Activated naive CD8-positive, alpha-beta T cell treated with anti-CD3 and anti-CD28 coated beads, Interleukin-2, amount 10 ng/mL, durations not matched to agents 7 days and 5 days (primary cell): ENCODE measurements at regions not wholly inside any gene's neighbourhood (a gene's known extent, or its start where the extent isn't known, plus 50 kb on each side); places are given as distances from the start of the nearest gene placed in this dataset.

Experiments used
- ATAC-seq: fragments of 150-1000 bp; cut with Tn5 transposase; one replicate; pipeline ENCODE4 v1.10.0; 2021; ENCODE audit warnings: low read depth, moderate library complexity
- POLR2A ChIA-PET: fragments of 350-600 bp; sonication (Branson Sonifier 250); formaldehyde crosslinking; loops from one replicate; lab custom pipeline; 2021; ENCODE audit warnings: antibody characterized with exemption; lab: Charles Lee
- DNase-seq: peaks from one replicate; pipeline ENCODE4 v3.0.0; 2021
- H3K27ac Mint-ChIP-seq: one replicate; pipeline ENCODE4 v1.8.0; 2022; ENCODE audit warnings: mild to moderate bottlenecking, mixed read lengths
- H3K27me3 Mint-ChIP-seq: one replicate; pipeline ENCODE4 v1.8.0; 2022; ENCODE audit warnings: mild to moderate bottlenecking, moderate library complexity, mixed read lengths
- H3K36me3 Mint-ChIP-seq: one replicate; pipeline ENCODE4 v1.8.0; 2021; ENCODE audit warnings: mild to moderate bottlenecking, mixed read lengths
- H3K4me1 Mint-ChIP-seq: one replicate; pipeline ENCODE4 v1.8.0; 2021; ENCODE audit warnings: mixed read lengths
- H3K4me3 Mint-ChIP-seq: one replicate; pipeline ENCODE4 v1.8.0; 2022; ENCODE audit warnings: mild to moderate bottlenecking, moderate library complexity, mixed read lengths
- H3K9me3 Mint-ChIP-seq: one replicate; pipeline ENCODE4 v1.8.0; 2021; ENCODE audit warnings: mixed read lengths

GRCh38 chr11:112593440-112593839, 332.8 kb upstream of the PLET1 start:
- peaks cover 14% of the 10 kb centered on the region for H3K27me3 Mint-ChIP-seq
- H3K4me3 Mint-ChIP-seq: no peak overlapping the region
- H3K27ac Mint-ChIP-seq: no peak overlapping the region
- no peak for DNase-seq
- H3K36me3 Mint-ChIP-seq: no peaks in the 10 kb centered on the region
- POLR2A ChIA-PET: no interaction called here
- H3K9me3 Mint-ChIP-seq: no peaks in the 10 kb centered on the region
- peaks cover 4% of the 10 kb centered on the region for H3K4me1 Mint-ChIP-seq
- ATAC-seq: no peak

- ATAC-seq (no peak), DNase-seq (no peak)
- Mint-ChIP-seq H3K27ac (no peak overlapping the region), H3K9me3 (no peaks in the 10 kb centered on the region), H3K36me3 (no peaks in the 10 kb centered on the region), H3K4me3 (no peak overlapping the region), H3K27me3 (peaks cover 21% of the 10 kb centered on the region), H3K4me1 (peaks cover 4% of the 10 kb centered on the region)
- POLR2A ChIA-PET: no interaction called here
Measured at GRCh38 chr11:112596324-112596723, 335.7 kb upstream of the PLET1 start.

GRCh38 chr11:112597286-112597790, 336.7 kb upstream of the PLET1 start:
- H3K9me3 Mint-ChIP-seq: no peaks in the 10 kb centered on the region
- H3K27ac Mint-ChIP-seq: no peak overlapping the region
- ATAC-seq: no peak
- no peak for DNase-seq
- peaks cover 29% of the 10 kb centered on the region for H3K27me3 Mint-ChIP-seq
- H3K4me1 Mint-ChIP-seq: peaks cover 4% of the 10 kb centered on the region
- H3K36me3 Mint-ChIP-seq: no peaks in the 10 kb centered on the region
- H3K4me3 Mint-ChIP-seq: no peak overlapping the region
- POLR2A ChIA-PET: no interaction called here

GRCh38 chr11:112599265-112599664, 338.6 kb upstream of the PLET1 start:
- no peak for ATAC-seq

GRCh38 chr11:112599856-112600533, 339.3 kb upstream of the PLET1 start:
- POLR2A ChIA-PET: no interaction called here
- H3K4me1 Mint-ChIP-seq: peaks cover 4% of the 10 kb centered on the region
- DNase-seq: no peak
- no peaks in the 10 kb centered on the region for H3K36me3 Mint-ChIP-seq
- no peak for ATAC-seq
- H3K27ac Mint-ChIP-seq: no peak overlapping the region
- H3K9me3 Mint-ChIP-seq: no peaks in the 10 kb centered on the region
- H3K4me3 Mint-ChIP-seq: no peak overlapping the region
- peaks cover 30% of the 10 kb centered on the region for H3K27me3 Mint-ChIP-seq

More at GRCh38 chr11:112599265-112599664, 338.6 kb upstream of the PLET1 start:
- Mint-ChIP-seq H3K4me1 (peaks cover 4% of the 10 kb centered on the region), H3K27me3 (peaks cover 33% of the 10 kb centered on the region), H3K27ac (no peak overlapping the region), H3K4me3 (no peak overlapping the region), H3K36me3 (no peaks in the 10 kb centered on the region), H3K9me3 (no peaks in the 10 kb centered on the region)
- POLR2A ChIA-PET: no interaction called here
- DNase-seq: no peak

- no peak for DNase-seq
- no peak for ATAC-seq
- Mint-ChIP-seq H3K36me3 (no peaks in the 10 kb centered on the region), H3K4me1 (no peaks in the 10 kb centered on the region), H3K27me3 (peaks cover 26% of the 10 kb centered on the region), H3K27ac (no peak overlapping the region), H3K4me3 (no peak overlapping the region), H3K9me3 (no peaks in the 10 kb centered on the region)
- POLR2A ChIA-PET: no interaction called here
Measured at GRCh38 chr11:112605093-112605666, 344.5 kb upstream of the PLET1 start.

GRCh38 chr11:112606656-112607055, 346.0 kb upstream of the PLET1 start:
- Mint-ChIP-seq H3K4me3 (no peak overlapping the region), H3K27me3 (peaks cover 21% of the 10 kb centered on the region), H3K4me1 (no peaks in the 10 kb centered on the region), H3K9me3 (no peaks in the 10 kb centered on the region), H3K36me3 (no peaks in the 10 kb centered on the region), H3K27ac (no peak overlapping the region)
- POLR2A ChIA-PET: no interaction called here
- no peak for DNase-seq
- no peak for ATAC-seq

GRCh38 chr11:112608509-112608908, 347.8 kb upstream of the PLET1 start:
- no peak overlapping the region for H3K4me3 Mint-ChIP-seq
- H3K27ac Mint-ChIP-seq: no peak overlapping the region
- H3K27me3 Mint-ChIP-seq: peaks cover 10% of the 10 kb centered on the region
- H3K4me1 Mint-ChIP-seq: no peaks in the 10 kb centered on the region
- H3K36me3 Mint-ChIP-seq: no peaks in the 10 kb centered on the region
- POLR2A ChIA-PET: no interaction called here
- ATAC-seq: no peak
- H3K9me3 Mint-ChIP-seq: no peaks in the 10 kb centered on the region
- DNase-seq: no peak

GRCh38 chr11:112610494-112610893, 349.8 kb upstream of the PLET1 start:
- H3K4me1 Mint-ChIP-seq: no peaks in the 10 kb centered on the region
- no peak for DNase-seq
- POLR2A ChIA-PET: no interaction called here
- no peak for ATAC-seq
- H3K9me3 Mint-ChIP-seq: no peaks in the 10 kb centered on the region
- H3K27ac Mint-ChIP-seq: no peak overlapping the region
- peaks cover 10% of the 10 kb centered on the region for H3K27me3 Mint-ChIP-seq
- no peaks in the 10 kb centered on the region for H3K36me3 Mint-ChIP-seq
- no peak overlapping the region for H3K4me3 Mint-ChIP-seq

- no peak for ATAC-seq
- no peaks in the 10 kb centered on the region for H3K4me1 Mint-ChIP-seq
- POLR2A ChIA-PET: no interaction called here
- H3K9me3 Mint-ChIP-seq: no peaks in the 10 kb centered on the region
- peaks cover 9% of the 10 kb centered on the region for H3K27me3 Mint-ChIP-seq
- no peaks in the 10 kb centered on the region for H3K36me3 Mint-ChIP-seq
- H3K27ac Mint-ChIP-seq: no peak overlapping the region
- no peak overlapping the region for H3K4me3 Mint-ChIP-seq
- no peak for DNase-seq
Measured at GRCh38 chr11:112610996-112611750, 350.0 kb upstream of the NCAM1 start.

GRCh38 chr11:112611771-112612170, 349.4 kb upstream of the NCAM1 start:
- DNase-seq (no peak), ATAC-seq (no peak)
- Mint-ChIP-seq H3K4me3 (no peak overlapping the region), H3K9me3 (no peaks in the 10 kb centered on the region), H3K4me1 (no peaks in the 10 kb centered on the region), H3K27ac (no peak overlapping the region), H3K27me3 (peaks cover 4% of the 10 kb centered on the region), H3K36me3 (no peaks in the 10 kb centered on the region)
- POLR2A ChIA-PET: no interaction called here

GRCh38 chr11:112612250-112612849, 348.9 kb upstream of the NCAM1 start:
- Mint-ChIP-seq H3K4me1 (no peaks in the 10 kb centered on the region), H3K27ac (no peak overlapping the region), H3K9me3 (no peaks in the 10 kb centered on the region), H3K4me3 (no peak overlapping the region), H3K36me3 (no peaks in the 10 kb centered on the region), H3K27me3 (peaks cover 4% of the 10 kb centered on the region)
- DNase-seq: no peak
- no peak for ATAC-seq
- POLR2A ChIA-PET: no interaction called here

- peaks cover 6% of the 10 kb centered on the region for H3K27me3 Mint-ChIP-seq
- POLR2A ChIA-PET: no interaction called here
- H3K36me3 Mint-ChIP-seq: no peaks in the 10 kb centered on the region
- H3K4me3 Mint-ChIP-seq: no peak overlapping the region
- ATAC-seq (no peak), DNase-seq (no peak)
- no peaks in the 10 kb centered on the region for H3K4me1 Mint-ChIP-seq
- H3K9me3 Mint-ChIP-seq: no peaks in the 10 kb centered on the region
- H3K27ac Mint-ChIP-seq: no peak overlapping the region
Measured at GRCh38 chr11:112613051-112613972, 347.9 kb upstream of the NCAM1 start.
